HG03432 (cell line): ENCODE measurements at regions not wholly inside any gene's neighbourhood (a gene's known extent, or its start where the extent isn't known, plus 50 kb on each side); places are given as distances from the start of the nearest gene placed in this dataset.
"Not testable (repeated sequence)": the region's sequence is repeated elsewhere in the genome, so short reads cannot be mapped to it uniquely, and the experiment has no call there.

Experiments
- ATAC-seq: cut with Tn5 transposase; IDR thresholded peaks from one replicate; pipeline ENCODE4 v1.9.1; 2021; ENCODE audit warnings: mild to moderate bottlenecking, moderate library complexity; ENCODE audit not compliant: unreplicated experiment

GRCh38 chr1:157410457-157410856 is 141.9 kb downstream of the FCRL5 start:
- ATAC-seq: no peak

DNA sequence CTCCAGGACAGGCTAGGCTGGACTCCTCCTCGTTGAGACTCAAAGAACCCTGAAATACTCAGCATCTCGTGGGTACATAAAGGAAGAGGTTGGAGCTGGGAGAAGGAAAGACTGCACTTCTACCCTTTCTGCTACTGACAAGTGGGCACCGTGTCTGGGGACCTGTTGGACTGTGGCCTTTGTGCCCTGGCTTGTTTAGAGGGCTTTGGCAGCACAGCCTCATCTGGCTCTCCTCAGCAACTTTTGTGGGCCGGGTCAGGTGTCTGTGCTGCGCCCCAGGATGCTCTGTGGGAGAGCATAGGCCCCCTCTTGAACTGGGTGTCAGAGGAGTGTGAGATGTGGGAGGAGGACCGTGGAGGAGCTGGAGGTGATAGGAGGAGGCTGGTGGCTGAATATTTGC is 142.4 kb downstream of the FCRL5 start:
- ATAC-seq: no peak

- ATAC-seq: no peak
These were observed 144.3 kb downstream of the FCRL5 start for GRCh38 chr1:157407917-157408525.

DNA sequence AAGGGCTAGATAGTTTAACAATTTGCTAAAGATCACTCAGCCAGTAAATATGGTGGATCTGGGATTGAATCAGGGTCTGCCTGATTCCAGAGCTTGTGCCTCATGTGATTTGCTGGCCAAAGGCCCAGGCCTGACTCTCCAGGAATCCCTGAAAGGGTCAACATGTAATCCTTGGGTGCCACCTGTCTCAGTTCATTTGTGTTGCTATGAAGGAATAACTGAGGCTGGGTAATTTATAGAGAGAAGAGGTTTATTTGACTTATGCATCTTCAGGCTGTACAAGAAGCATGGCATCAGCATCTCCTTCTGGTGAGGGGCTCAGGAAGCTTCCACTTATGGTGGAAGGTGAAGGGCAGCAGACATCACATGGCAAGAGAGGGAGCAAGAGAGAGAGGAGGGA is 144.9 kb downstream of the FCRL5 start:
- ATAC-seq: no peak

DNA sequence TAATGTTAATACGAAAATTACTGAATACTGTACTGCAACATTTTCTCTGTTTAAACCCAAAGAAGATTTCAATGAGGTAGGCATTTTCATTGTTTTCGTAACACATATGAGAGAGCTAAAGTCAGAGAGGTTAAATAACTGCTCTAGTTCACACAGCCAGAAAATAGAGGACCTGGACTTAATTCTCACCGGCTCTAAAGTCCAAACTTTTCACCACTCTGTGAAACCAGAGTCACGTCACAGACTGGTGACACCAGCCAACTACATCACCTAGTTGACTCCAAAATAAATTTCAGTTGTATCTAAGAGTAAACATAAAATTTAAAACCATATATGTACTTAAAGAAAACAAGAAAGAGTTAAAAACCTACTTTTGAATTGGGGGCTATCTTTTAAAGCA is 146.7 kb downstream of the FCRL5 start:
- ATAC-seq: no peak

GRCh38 chr1:157404614-157405013 is 147.7 kb downstream of the FCRL5 start:
- no peak for ATAC-seq

DNA sequence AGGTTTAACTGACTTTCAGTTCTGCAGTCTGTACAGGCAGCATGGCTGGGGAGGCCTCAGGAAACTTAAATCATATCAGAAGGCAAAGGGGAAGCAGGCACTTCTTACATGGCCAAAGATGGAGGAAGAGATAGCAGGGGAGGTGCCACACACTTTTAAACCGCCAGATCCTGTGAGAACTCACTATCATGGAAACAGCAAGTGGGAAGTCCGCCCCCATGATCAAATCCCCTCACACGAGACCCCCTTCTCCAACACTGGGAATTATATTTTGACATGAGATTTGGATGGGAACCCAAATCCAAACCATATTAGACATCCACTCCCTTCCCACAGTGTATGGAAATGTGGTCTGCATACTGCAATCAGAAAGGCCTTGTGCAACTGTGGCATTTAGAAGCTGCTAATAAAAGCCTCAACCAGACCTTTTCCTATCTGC is 148.2 kb downstream of the FCRL5 start:
- ATAC-seq: peak; percentile 28

- peak; percentile 26 for ATAC-seq
These were observed 148.7 kb downstream of the FCRL5 start for GRCh38 chr1:157403608-157404007.

DNA sequence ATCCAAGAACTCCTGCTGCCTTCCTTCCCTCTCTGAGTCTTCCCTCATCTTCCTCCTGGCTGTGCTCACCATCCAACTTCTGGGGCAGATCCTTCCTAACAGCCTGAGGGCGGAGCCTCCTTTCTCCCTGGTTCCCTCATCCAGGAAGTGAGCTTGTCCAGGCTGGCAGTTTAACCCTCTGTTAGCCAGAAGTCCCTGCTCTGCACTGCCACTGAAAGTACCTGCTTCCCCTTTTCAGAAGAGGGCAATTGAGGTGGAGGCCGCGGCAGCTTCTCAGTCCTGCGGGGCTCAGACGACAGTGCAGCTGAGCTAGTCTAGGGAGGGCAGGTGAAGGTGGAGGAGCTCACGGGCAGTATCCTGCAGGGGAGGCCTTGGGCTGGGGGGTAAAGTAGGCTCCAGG is 149.1 kb downstream of the FCRL5 start:
- peak; percentile 83 for ATAC-seq

GRCh38 chr1:157400766-157401165 is 151.5 kb downstream of the FCRL5 start:
- no peak for ATAC-seq

DNA sequence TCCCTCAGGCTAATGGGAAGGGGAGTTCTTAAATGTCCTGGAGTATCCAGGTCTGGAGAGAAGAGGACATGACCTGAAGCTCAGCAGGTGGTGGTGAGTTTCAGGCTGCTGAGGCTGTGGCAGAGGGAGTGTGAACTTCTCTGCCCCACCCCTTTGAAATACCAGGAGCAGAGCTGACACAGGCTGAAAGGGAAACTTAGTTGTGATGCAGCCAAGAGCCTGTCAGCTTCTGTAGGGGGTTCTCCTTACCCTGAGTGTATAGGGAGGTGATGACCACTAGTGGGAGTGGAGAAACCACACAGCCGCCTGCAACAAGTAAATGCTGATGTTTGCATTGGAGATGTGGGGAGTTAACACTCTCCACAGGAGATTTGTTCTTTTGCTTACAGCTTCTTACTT is 152.3 kb downstream of the FCRL5 start:
- peak; percentile 66 for ATAC-seq

DNA sequence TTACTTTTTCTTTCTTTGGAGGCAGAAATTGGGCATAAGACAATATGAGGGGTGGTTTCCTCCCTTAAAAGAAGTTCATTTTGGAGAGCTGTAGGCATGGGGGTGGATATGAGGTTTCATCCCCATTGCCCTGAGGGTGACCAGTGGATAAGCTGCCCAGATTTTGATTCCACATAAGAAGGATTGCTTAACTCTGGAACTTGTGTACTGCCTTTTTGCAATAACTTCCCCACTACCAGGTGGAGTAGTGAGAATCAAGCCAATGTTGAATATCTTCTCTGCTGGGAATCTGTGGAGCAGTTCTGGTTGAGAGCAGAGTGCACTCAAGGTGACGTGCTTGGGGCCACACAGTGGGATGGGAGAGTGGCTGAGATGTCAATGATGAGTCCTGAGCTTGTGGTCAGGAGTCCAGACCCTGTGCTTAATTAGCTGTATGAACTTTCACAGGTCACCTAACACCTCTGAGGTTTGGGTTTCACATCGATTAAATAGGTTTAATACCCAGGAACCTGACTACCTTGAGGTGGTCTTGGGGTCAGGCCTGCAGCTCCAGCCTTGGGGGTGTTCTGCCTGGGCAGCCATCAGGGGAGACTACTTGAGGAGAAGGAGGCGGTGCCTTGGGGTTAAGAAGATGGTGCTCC is 152.9 kb downstream of the FCRL5 start:
- ATAC-seq: peak; percentile 6

DNA sequence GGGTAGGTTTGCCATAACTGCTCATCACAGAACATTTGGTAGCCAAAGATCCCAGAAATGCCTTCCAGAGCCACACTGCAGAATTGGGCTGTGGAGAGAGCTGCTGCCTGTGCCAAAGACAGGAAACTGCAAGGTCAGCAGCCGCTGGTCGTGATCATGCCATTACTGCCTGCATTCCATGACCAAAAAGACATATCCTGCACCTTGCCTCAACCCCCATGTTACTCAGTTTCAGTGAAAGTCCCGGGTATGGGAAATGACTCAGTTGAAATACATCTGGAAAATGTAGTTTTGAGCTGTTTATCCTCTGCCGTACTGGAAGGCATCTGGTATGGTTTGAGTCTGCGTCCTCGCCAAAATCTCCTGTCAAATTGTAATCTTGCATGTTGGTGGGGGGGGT is 161.7 kb downstream of the FCRL5 start:
- no peak for ATAC-seq

DNA sequence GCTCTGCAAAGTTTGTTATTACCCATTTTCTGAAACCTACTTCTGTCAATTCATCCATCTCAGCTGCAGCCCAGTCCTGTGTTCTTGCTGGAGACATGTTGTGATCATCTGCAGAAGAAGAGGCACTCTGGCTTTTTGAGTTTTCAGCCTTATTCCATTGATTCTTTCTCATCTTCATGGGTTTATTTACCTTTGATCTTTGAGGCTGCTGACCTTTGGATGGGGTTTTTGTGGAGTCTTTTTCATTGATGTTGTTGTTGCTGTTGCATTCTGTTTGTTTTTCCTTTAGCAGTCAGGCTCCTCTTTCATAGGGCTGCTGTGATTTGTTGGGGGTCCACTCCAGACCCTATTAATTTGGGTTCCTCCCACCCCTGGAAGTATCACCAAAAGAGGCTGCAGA is 164.3 kb downstream of the FCRL5 start:
- ATAC-seq: no peak

DNA sequence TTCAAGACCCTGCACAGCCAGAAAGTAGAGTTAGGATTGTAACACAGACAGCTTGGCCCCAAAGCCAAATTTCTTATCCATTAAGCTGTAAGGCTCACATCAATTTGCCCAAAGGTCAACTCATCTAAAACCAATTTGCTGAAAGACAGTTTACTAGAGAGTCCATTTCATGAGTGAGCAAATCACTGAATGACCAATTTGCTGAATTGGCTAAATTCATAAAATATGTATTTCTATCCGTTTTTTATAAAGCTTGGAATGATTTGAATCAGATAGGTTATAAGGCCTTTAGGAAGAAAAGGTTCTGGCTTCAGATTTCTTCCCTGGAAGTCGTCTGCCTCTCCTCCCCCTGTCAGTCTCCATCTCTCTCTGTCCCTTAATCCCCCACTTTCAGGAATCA is 168.1 kb downstream of the FCRL5 start:
- no peak for ATAC-seq

DNA sequence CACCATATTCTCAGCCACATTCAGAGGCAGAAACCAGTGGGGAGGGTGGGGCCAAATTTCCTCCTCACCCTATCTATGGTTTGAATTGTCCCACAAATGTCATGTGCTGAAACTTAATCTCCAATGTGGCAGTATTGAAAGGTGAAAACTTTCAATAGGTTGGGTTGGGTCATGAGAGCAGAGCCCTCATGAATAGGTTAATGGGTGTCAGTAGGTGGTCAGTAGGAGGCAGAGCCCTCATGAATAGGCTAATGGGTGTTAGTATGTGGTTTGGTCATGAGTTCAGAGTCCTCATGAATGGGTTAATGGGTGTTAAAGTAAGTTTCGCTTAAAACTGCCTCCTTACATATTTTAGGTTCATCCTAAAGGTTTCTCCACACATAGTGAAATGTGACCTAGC is 170.0 kb downstream of the FCRL5 start:
- ATAC-seq: no peak

- ATAC-seq: no peak
These were observed 171.8 kb downstream of the FCRL5 start for GRCh38 chr1:157380523-157380922.

DNA sequence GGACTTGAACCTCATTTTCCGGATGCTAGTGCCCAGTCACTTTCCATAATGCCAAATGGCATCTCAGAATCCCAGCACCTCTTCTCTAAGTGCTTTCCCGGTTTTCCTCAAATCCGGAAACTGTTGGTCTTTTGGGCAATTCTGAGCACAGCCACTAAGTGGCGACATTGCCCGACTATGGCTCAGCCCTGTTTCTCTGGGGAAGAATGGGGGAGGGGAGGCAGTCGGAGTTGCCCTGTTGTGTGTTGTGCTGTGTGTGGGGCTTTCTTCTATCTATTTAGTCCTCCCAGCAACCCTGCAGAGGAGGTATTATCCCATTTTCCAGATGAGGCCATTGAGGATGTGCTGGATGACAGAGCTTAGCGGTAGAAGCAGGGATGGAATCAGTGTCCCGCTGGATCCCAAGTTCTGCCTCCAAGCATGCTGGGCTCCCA is 175.0 kb downstream of the FCRL5 start:
- ATAC-seq: not testable (repeated sequence)

- ATAC-seq: no peak
These were observed 175.6 kb downstream of the FCRL5 start for GRCh38 chr1:157376681-157377080.

- ATAC-seq: not testable (repeated sequence)
These were observed 180.0 kb downstream of the FCRL5 start for GRCh38 chr1:157372311-157372710.

DNA sequence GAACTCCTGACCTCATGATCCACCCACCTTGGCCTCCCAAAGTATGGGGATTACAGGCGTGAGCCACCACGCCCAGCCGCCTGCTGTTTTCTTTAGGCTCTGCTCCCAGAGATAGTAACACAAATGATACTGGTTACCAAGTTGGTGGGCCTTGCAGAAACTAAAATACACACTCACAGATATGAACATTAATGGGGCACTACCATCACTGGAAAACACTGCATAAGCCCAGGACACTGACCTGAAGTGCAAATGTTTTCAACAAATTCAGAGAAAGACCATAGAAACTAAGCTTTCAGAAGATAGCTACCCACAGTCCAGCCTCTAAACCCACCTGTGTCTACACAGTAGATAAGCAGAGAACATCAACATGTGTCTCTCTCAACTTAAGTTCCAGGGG is 180.5 kb downstream of the FCRL5 start:
- ATAC-seq: no peak

DNA sequence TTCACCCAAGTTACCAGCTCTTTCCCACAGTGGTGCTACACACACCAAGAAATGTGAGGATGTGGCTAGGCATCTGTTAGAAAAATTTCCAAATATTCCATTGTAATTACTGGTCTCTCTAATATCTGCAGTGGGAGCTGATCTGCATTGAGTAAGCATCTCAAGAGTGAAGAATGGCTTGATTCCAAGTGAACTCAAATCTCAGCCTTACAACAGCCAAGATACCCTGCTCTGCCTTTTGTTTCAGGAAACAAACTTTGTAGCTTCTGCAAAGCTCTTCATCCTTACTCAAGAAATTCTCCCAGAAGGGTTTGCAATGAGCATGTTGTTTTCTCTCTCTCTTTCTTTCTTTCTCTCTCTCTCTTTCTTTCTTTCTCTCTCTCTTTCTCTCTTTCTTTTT is 181.1 kb downstream of the FCRL5 start:
- no peak for ATAC-seq

DNA sequence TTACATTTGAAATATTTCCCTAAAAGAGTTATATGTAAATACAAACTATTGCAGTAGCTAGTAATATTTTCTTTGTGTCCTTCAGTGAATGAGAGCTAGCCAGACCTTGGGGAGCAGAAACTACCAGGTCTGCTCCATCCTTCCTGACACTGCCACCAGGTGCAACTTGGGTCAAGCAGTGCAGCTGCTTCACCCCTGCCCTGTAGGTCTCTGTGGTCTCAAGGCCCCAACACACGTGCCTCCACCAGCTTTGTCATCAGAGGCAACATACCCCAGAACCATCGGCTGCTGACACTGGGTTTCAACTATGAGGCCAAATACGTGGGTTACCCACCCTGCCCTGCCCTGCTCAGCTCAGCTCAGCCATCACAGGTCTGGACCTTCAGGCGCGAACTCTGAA is 181.6 kb downstream of the FCRL5 start:
- no peak for ATAC-seq
